ENCODE measurements at regions not wholly inside any gene's neighbourhood (a gene's known extent, or its start where the extent isn't known, plus 50 kb on each side); places are given as distances from the start of the nearest gene placed in this dataset.

GRCh38 chr20:24376311-24377099 is 92.9 kb upstream of the SYNDIG1 start:
- DNase-seq (ENCODE audit: low spot score) = no peak

- DNase-seq (ENCODE audit: low spot score) = no peak
Observed at GRCh38 chr20:24373372-24373771, 96.1 kb upstream of the SYNDIG1 start.

- no peak for DNase-seq (ENCODE audit: low spot score)
Observed at GRCh38 chr20:24370911-24371695, 98.3 kb upstream of the SYNDIG1 start.

- DNase-seq (ENCODE audit: low spot score) = no peak
Observed at GRCh38 chr20:24370249-24370648, 99.2 kb upstream of the SYNDIG1 start.

- no peak for DNase-seq (ENCODE audit: low spot score)
Observed at GRCh38 chr20:24368253-24368652, 101.2 kb upstream of the SYNDIG1 start.

- DNase-seq (ENCODE audit: low spot score) = no peak
Observed at GRCh38 chr20:24366336-24367004, 103.0 kb upstream of the SYNDIG1 start.

GRCh38 chr20:24365670-24366069 is 103.8 kb upstream of the SYNDIG1 start:
- DNase-seq (ENCODE audit: low spot score) = no peak

GRCh38 chr20:24364482-24364881 is 104.9 kb upstream of the SYNDIG1 start:
- DNase-seq (ENCODE audit: low spot score) = no peak

- DNase-seq (ENCODE audit: low spot score) = no peak
Observed at GRCh38 chr20:24363031-24363430, 106.4 kb upstream of the SYNDIG1 start.

GRCh38 chr20:24362080-24362479 is 107.3 kb upstream of the SYNDIG1 start:
- DNase-seq (ENCODE audit: low spot score) = no peak

GRCh38 chr20:24361541-24361940 is 107.9 kb upstream of the SYNDIG1 start:
- no peak for DNase-seq (ENCODE audit: low spot score)

GRCh38 chr20:24360531-24360930 is 108.9 kb upstream of the SYNDIG1 start:
- DNase-seq (ENCODE audit: low spot score) = no peak

GRCh38 chr20:24359321-24360027 is 110.0 kb upstream of the SYNDIG1 start:
- DNase-seq (ENCODE audit: low spot score) = no peak

- DNase-seq (ENCODE audit: low spot score) = no peak
Observed at GRCh38 chr20:24357931-24358330, 111.5 kb upstream of the SYNDIG1 start.

- no peak for DNase-seq (ENCODE audit: low spot score)
Observed at GRCh38 chr20:24357177-24357576, 112.3 kb upstream of the SYNDIG1 start.

- DNase-seq (ENCODE audit: low spot score) = no peak
Observed at GRCh38 chr20:24353135-24353690, 116.2 kb upstream of the SYNDIG1 start.

- no peak for DNase-seq (ENCODE audit: low spot score)
Observed at GRCh38 chr20:24350923-24351368, 118.5 kb upstream of the SYNDIG1 start.

GRCh38 chr20:24341781-24342180 is 127.6 kb upstream of the SYNDIG1 start:
- no peak for DNase-seq (ENCODE audit: low spot score)

GRCh38 chr20:24340933-24341332 is 128.5 kb upstream of the SYNDIG1 start:
- DNase-seq (ENCODE audit: low spot score) = no peak

GRCh38 chr20:24339210-24339641 is 130.2 kb upstream of the SYNDIG1 start:
- no peak for DNase-seq (ENCODE audit: low spot score)

- DNase-seq (ENCODE audit: low spot score) = no peak
Observed at GRCh38 chr20:24337551-24337950, 131.9 kb upstream of the SYNDIG1 start.

- no peak for DNase-seq (ENCODE audit: low spot score)
Observed at GRCh38 chr20:24337069-24337468, 132.4 kb upstream of the SYNDIG1 start.
